ENCODE measurements at regions not wholly inside any gene's neighbourhood (a gene's known extent, or its start where the extent isn't known, plus 50 kb on each side); places are given as distances from the start of the nearest gene placed in this dataset.
"Not testable (repeated sequence)": the region's sequence is repeated elsewhere in the genome, so short reads cannot be mapped to it uniquely, and the experiment has no call there.

- not testable (repeated sequence) for DNase-seq
Measured at GRCh38 chr15:30470601-30471365, 56.7 kb upstream of the GOLGA8R start.

GRCh38 chr15:30471366-30471749, 57.3 kb upstream of the GOLGA8R start:
- not testable (repeated sequence) for DNase-seq

- not testable (repeated sequence) for DNase-seq
Measured at GRCh38 chr15:30471817-30472551, 57.9 kb upstream of the GOLGA8R start.

GRCh38 chr15:30484887-30485286, 67.0 kb upstream of the GOLGA8Q start:
- DNase-seq, result not testable (repeated sequence)

- peak; percentile 7 to 24 for DNase-seq
Measured at GRCh38 chr15:30489237-30489636, 62.6 kb upstream of the GOLGA8Q start.

- DNase-seq, result not testable (repeated sequence)
Measured at GRCh38 chr15:30490334-30490733, 61.5 kb upstream of the GOLGA8Q start.

- not testable (repeated sequence) for DNase-seq
Measured at GRCh38 chr15:30493947-30494346, 57.9 kb upstream of the GOLGA8Q start.

GRCh38 chr15:30497275-30497674, 54.6 kb upstream of the GOLGA8Q start:
- not testable (repeated sequence) for DNase-seq

- not testable (repeated sequence) for DNase-seq
Measured at GRCh38 chr15:30499233-30499632, 52.6 kb upstream of the GOLGA8Q start.

- DNase-seq, result not testable (repeated sequence)
Measured at GRCh38 chr15:30500511-30500910, 51.3 kb upstream of the GOLGA8Q start.

Data from inflammatory macrophage treated with lipopolysaccharide for 1 hour (primary cell).